Neuronal stem cell (in vitro differentiated cells): ENCODE measurements at regions not wholly inside any gene's neighbourhood (a gene's known extent, or its start where the extent isn't known, plus 50 kb on each side); places are given as distances from the start of the nearest gene placed in this dataset.
A peak's percentile ranks its signal among the peaks of the same experiment; 100 is the strongest.

ENCODE experiments used
- DNase-seq: peaks from one replicate; pipeline ENCODE4 v3.0.0-alpha.2; 2013; ENCODE audit warnings: low spot score
- H2AFZ ChIP-seq: one replicate; pipeline ENCODE4 v1.6.1; 2013; ENCODE audit warnings: mild to moderate bottlenecking, low read length, inconsistent platforms
- H2AK5ac ChIP-seq: 2 replicates; pipeline ENCODE4 v1.6.1; 2013; ENCODE audit warnings: low read depth, mild to moderate bottlenecking, inconsistent platforms, low read length, moderate library complexity, mixed read lengths
- H2BK120ac ChIP-seq: 2 replicates; pipeline ENCODE4 v1.6.1; 2013; ENCODE audit warnings: low read depth, mild to moderate bottlenecking, inconsistent platforms, low read length, moderate library complexity, mixed read lengths
- H2BK12ac ChIP-seq: one replicate; pipeline ENCODE4 v1.6.1; 2013; ENCODE audit warnings: low read length, inconsistent platforms
- H2BK15ac ChIP-seq: 2 replicates; pipeline ENCODE4 v1.6.1; 2013; ENCODE audit warnings: mild to moderate bottlenecking, low read length, inconsistent platforms, mixed read lengths
- H2BK5ac ChIP-seq: one replicate; pipeline ENCODE4 v1.6.1; 2013; ENCODE audit warnings: inconsistent platforms, mild to moderate bottlenecking, low read length, moderate library complexity
- H3K14ac ChIP-seq: one replicate; pipeline ENCODE4 v1.6.1; 2013; ENCODE audit warnings: low read length, inconsistent platforms
- H3K18ac ChIP-seq: 2 replicates; pipeline ENCODE4 v1.6.1; 2013; ENCODE audit warnings: low read length, inconsistent platforms
- H3K23ac ChIP-seq: 2 replicates; pipeline ENCODE4 v1.6.1; 2013; ENCODE audit warnings: low read depth, mild to moderate bottlenecking, mixed read lengths, low read length, inconsistent platforms; ENCODE audit not compliant: poor library complexity
- H3K27ac ChIP-seq: replicated peaks from 3 replicates; pipeline ENCODE4 v1.5.1; 2013; ENCODE audit warnings: low read length, inconsistent platforms
- H3K27me3 ChIP-seq, 3 experiments: 2 replicates each; pipeline ENCODE4 v1.6.1; 2013; ENCODE audit warnings: low read length in 3 of 3, mild to moderate bottlenecking in 2 of 3, inconsistent platforms in 1 of 3, low read depth in 1 of 3, mixed read lengths in 1 of 3, moderate library complexity in 1 of 3; ENCODE audit not compliant: control insufficient read depth in 3 of 3, insufficient read depth in 3 of 3
- H3K36me3 ChIP-seq, 2 donors: replicated peaks in 1 of 2; 2 replicates each; pipeline ENCODE4 v1.6.1; 2013; ENCODE audit warnings: low read length in 2 of 2; ENCODE audit not compliant: control insufficient read depth in 2 of 2, insufficient read depth in 2 of 2
- H3K4ac ChIP-seq: 2 replicates; pipeline ENCODE4 v1.6.1; 2013; ENCODE audit warnings: inconsistent platforms, mild to moderate bottlenecking, low read length, moderate library complexity
- H3K4me1 ChIP-seq, 2 donors: 1 replicate in 1 of 2; 2 replicates in 1 of 2; pipeline ENCODE4 v1.6.1; 2013; ENCODE audit warnings: low read length in 2 of 2, low read depth in 1 of 2; ENCODE audit not compliant: control insufficient read depth in 2 of 2, insufficient read depth in 1 of 2
- H3K4me2 ChIP-seq: one replicate; pipeline ENCODE4 v1.6.1; 2013; ENCODE audit warnings: mild to moderate bottlenecking, low read length, inconsistent platforms; ENCODE audit not compliant: insufficient read depth, poor library complexity, severe bottlenecking
- H3K4me3 ChIP-seq, 2 donors: 2 replicates each; pipeline ENCODE4 v1.5.1; 2013; ENCODE audit warnings: low read length in 2 of 2, mild to moderate bottlenecking in 2 of 2, inconsistent platforms in 1 of 2, moderate library complexity in 1 of 2
- H3K79me1 ChIP-seq: one replicate; pipeline ENCODE4 v1.6.1; 2013; ENCODE audit warnings: low read depth, mild to moderate bottlenecking, inconsistent platforms, low read length, moderate library complexity
- H3K9ac ChIP-seq: one replicate; pipeline ENCODE4 v1.6.1; 2013; ENCODE audit warnings: mild to moderate bottlenecking, low read depth, low read length, inconsistent platforms; ENCODE audit not compliant: poor library complexity
- H3K9me3 ChIP-seq, 2 donors: replicated peaks in 1 of 2; 2 replicates each; pipeline versions ENCODE3 to v1.6.1; 2013; ENCODE audit warnings: low read length in 2 of 2, mild to moderate bottlenecking in 2 of 2, inconsistent platforms in 1 of 2, low read depth in 1 of 2, mixed read lengths in 1 of 2, moderate library complexity in 1 of 2; ENCODE audit not compliant: control insufficient read depth in 2 of 2, insufficient read depth in 1 of 2
- H4K8ac ChIP-seq: one replicate; pipeline ENCODE4 v1.6.1; 2013; ENCODE audit warnings: low read depth, mild to moderate bottlenecking, inconsistent platforms, low read length, moderate library complexity
- H4K91ac ChIP-seq: one replicate; pipeline ENCODE4 v1.6.1; 2013; ENCODE audit warnings: low read length, low read depth, mild to moderate bottlenecking, inconsistent platforms; ENCODE audit not compliant: poor library complexity
- WGBS, 2 donors: extraction: QIAGEN DNeasy Blood & Tissue Kit; methylation state at CpG; one replicate each; pipeline ENCODE4 v1.1.7; 2013; ENCODE audit warnings: missing lambda C conversion rate in 2 of 2, mixed read lengths in 1 of 2; ENCODE audit not compliant: insufficient read length in 2 of 2, insufficient replicate concordance in 1 of 2; ENCODE audit errors: extremely low coverage in 2 of 2; 5-methylcytosine and 5-hydroxymethylcytosine counted together

DNA sequence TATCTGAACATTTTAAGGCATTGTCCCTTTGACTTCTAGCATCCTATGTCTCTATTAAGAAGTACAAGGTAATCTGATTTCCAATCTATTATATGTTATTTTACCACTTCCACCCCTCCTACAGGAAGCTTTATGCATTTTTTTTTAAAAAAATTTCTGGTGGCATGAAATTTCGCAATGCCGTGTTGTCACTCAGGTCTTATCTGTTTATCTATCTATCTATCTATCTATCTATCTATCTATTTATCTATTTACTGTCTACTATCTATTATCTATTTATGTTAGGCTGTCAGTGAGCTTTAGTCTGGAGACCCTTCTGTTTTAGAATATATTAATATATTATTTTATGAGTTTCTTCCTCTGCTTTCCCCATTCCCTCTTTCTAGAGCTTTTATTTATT, 125.3 kb upstream of the FAM9C start:
- H3K4me2 ChIP-seq, result no peak overlapping the region
- no peak overlapping the region for H3K18ac ChIP-seq
- no peaks in the 10 kb centered on the region for H3K27me3 ChIP-seq
- no peak overlapping the region for H3K14ac ChIP-seq
- no peak overlapping the region for H3K4ac ChIP-seq
- no peak overlapping the region for H3K23ac ChIP-seq
- H2BK120ac ChIP-seq, result no peak overlapping the region
- H4K8ac ChIP-seq, result no peak overlapping the region
- H2AFZ ChIP-seq, result no peak overlapping the region
- no peak overlapping the region for H3K27ac ChIP-seq
- WGBS, 2 donors, result no CpG with 5 or more reads among the region's 2 CpGs
- H2BK15ac ChIP-seq, result no peak overlapping the region
- H3K9me3 ChIP-seq, result no peaks in the 10 kb centered on the region
- no peak overlapping the region for H3K4me3 ChIP-seq
- no peaks in the 10 kb centered on the region for H3K79me1 ChIP-seq
- peaks cover 4 to 17% of the 10 kb centered on the region in 2 donors for H3K4me1 ChIP-seq
- no peak overlapping the region for H3K9ac ChIP-seq
- no peak overlapping the region for H2AK5ac ChIP-seq
- no peaks in the 10 kb centered on the region for H3K36me3 ChIP-seq
- no peak overlapping the region for H2BK5ac ChIP-seq
- no peak for DNase-seq
- H4K91ac ChIP-seq, result no peak overlapping the region
- H2BK12ac ChIP-seq, result no peak overlapping the region

DNA sequence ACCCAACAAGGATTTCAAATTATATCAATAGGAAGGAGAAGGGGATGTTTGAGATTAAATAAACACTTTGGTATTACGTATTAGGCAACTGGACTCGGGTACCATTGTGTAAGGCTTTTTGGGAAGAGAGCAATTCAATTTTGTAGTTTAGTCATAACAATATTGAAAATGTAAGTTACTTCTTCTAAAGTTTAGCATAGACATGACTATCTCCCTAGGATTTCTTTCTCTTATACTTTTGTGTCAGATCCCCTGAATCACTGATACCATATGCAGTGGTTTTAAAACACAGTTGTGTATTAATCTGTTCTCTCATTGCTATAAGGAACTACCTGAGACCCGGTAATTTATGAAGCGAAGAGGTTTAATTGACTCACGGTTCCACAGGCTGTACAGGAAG, 123.8 kb upstream of the FAM9C start:
- no peak overlapping the region for H3K23ac ChIP-seq
- no peak overlapping the region for H3K14ac ChIP-seq
- no peak overlapping the region for H3K4me3 ChIP-seq
- no peak overlapping the region for H4K91ac ChIP-seq
- no peak overlapping the region for H2BK120ac ChIP-seq
- no peak overlapping the region for H2AK5ac ChIP-seq
- no peaks in the 10 kb centered on the region for H3K9me3 ChIP-seq
- H3K9ac ChIP-seq, result no peak overlapping the region
- no peaks in the 10 kb centered on the region for H3K36me3 ChIP-seq
- no peak overlapping the region for H3K4me2 ChIP-seq
- no peak overlapping the region for H4K8ac ChIP-seq
- H2BK5ac ChIP-seq, result no peak overlapping the region
- H2BK15ac ChIP-seq, result no peak overlapping the region
- no peak overlapping the region for H3K27ac ChIP-seq
- H3K4ac ChIP-seq, result no peak overlapping the region
- no peaks in the 10 kb centered on the region for H3K79me1 ChIP-seq
- no peak overlapping the region for H3K18ac ChIP-seq
- H2AFZ ChIP-seq, result peak overlapping the region; percentile 54
- WGBS, 2 donors, result no CpG with 5 or more reads among the region's 5 CpGs
- H2BK12ac ChIP-seq, result no peak overlapping the region
- no peak for DNase-seq
- H3K27me3 ChIP-seq, result no peaks in the 10 kb centered on the region
- peaks cover 4 to 19% of the 10 kb centered on the region in 2 donors for H3K4me1 ChIP-seq

DNA sequence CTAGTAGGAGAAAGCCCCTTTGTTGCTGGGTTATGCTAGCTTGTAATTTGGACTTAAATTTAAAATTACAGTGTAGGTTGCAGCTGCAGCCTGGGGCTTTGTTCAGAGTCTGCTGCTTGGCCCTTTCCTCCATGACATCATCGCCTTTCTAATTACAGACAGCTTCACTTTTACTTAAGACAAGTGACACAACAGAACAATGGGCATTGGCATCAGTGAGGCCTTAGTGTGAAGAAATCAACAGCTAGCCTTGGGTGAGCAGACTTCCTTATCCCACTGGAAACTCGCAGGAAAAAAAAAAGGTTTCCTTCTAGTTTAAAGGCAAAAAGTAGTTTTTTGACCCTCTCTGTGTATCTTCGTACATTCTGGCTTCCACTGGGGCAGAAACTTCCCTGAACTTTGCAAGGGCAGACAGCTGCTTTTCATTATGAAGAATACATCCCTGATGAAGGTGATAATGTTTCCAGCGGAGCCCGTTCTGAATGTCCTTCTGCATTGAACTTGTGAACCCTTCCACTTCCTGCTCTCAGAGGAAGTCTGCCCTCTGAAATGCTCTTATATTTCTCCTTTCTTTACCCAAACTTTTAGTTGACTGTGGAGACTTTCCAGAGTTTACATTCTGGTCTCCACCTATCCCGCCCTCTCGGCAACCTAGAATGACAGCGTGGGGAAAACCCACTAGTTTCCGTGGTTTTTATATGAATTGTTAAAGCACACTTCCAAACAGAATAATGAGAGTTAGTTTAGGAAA, 123.2 kb upstream of the FAM9C start:
- Histone ChIP-seq H2AK5ac (no peak overlapping the region), H3K23ac (no peak overlapping the region), H4K8ac (no peak overlapping the region), H3K18ac (no peak overlapping the region), H2BK12ac (no peak overlapping the region), H3K14ac (no peak overlapping the region), H4K91ac (no peak overlapping the region), H3K79me1 (no peaks in the 10 kb centered on the region), H2AFZ (peak overlapping the region; percentile 54), H3K4me3 (no peak overlapping the region), H3K27ac (peak overlapping the region; percentile 64), H3K27me3 (no peaks in the 10 kb centered on the region), H2BK15ac (no peak overlapping the region), H3K4me1 (peaks cover 4 to 19% of the 10 kb centered on the region in 2 donors), H3K36me3 (no peaks in the 10 kb centered on the region), H2BK120ac (no peak overlapping the region), H3K4ac (no peak overlapping the region), H3K9me3 (no peaks in the 10 kb centered on the region), H2BK5ac (no peak overlapping the region), H3K9ac (no peak overlapping the region), H3K4me2 (no peak overlapping the region)
- no CpG with 5 or more reads among the region's 9 CpGs for WGBS, 2 donors
- DNase-seq, result no peak

DNA sequence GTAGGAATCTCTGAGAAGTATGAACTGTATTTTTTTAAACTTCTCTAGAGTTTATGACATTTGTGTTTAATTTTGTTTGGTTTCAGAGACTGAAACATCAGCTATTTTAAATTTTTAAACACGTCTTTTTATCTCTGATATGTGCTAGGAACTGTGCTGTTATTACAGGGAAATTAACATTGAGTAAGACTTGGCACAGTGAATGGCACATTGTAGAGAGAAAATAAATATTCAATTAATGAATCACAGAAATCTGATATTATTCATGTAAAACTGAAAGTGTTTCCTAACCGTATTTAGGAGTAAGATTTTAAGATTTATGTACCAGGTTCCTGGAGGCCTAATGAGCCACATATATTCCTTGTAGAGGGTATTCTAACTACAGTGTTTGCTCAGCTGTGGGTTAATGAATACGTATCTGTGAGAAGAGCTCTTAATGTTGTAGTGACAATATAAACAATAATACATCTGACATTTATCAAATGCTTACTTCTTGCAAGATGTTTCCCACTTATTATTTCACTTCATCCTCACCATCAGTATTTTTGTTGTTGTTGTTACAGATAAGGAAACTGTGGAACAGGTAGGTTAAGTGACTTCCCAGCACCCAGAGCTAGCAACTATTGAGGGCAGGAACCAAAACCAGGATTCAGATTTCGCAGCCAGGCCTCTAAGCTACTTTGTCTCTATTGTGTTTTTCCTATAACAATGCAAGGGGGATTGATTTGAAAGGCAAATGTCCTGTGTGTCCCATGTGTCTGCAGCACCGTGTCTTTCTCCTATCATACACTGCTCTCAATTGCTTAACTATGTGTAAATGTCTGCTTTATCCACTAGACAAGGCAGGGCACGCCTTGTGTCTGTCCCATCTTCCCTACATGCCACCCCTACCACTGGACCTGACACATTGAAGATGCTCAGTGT, 121.1 kb upstream of the FAM9C start:
- Histone ChIP-seq H4K91ac (no peak overlapping the region), H3K9me3 (no peaks in the 10 kb centered on the region), H3K4me2 (no peak overlapping the region), H3K79me1 (no peaks in the 10 kb centered on the region), H3K27ac (no peak overlapping the region), H3K14ac (no peak overlapping the region), H2BK15ac (no peak overlapping the region), H2AFZ (no peak overlapping the region), H3K9ac (no peak overlapping the region), H2AK5ac (no peak overlapping the region), H2BK120ac (no peak overlapping the region), H3K4me1 (peaks cover 4 to 19% of the 10 kb centered on the region in 2 donors), H3K36me3 (no peaks in the 10 kb centered on the region), H3K27me3 (no peaks in the 10 kb centered on the region), H4K8ac (no peak overlapping the region), H3K4ac (no peak overlapping the region), H2BK12ac (no peak overlapping the region), H2BK5ac (no peak overlapping the region), H3K18ac (no peak overlapping the region), H3K23ac (no peak overlapping the region), H3K4me3 (no peak overlapping the region)
- DNase-seq, result no peak
- WGBS, 2 donors, result no CpG with 5 or more reads among the region's 6 CpGs
